Adipocyte (in vitro differentiated cells): ENCODE measurements at regions not wholly inside any gene's neighbourhood (a gene's known extent, or its start where the extent isn't known, plus 50 kb on each side); places are given as distances from the start of the nearest gene placed in this dataset.

Experiments used
- DNase-seq: peaks from one replicate; pipeline ENCODE4 v3.0.0-alpha.2; 2015; ENCODE audit warnings: low read depth
- H3K27me3 ChIP-seq: replicated peaks from 2 replicates; pipeline ENCODE4 v1.7.0; 2013; ENCODE audit warnings: mild to moderate bottlenecking, low read length, moderate library complexity; ENCODE audit not compliant: control insufficient read depth, insufficient read depth
- H3K36me3 ChIP-seq: 2 replicates; pipeline ENCODE4 v1.7.0; 2013; ENCODE audit warnings: low read length, mild to moderate bottlenecking, moderate library complexity; ENCODE audit not compliant: control insufficient read depth, insufficient read depth, severe bottlenecking
- H3K4me1 ChIP-seq: 2 replicates; pipeline ENCODE4 v1.7.0; 2013; ENCODE audit warnings: mild to moderate bottlenecking, low read length, moderate library complexity; ENCODE audit not compliant: control insufficient read depth, insufficient read depth
- H3K4me3 ChIP-seq: 2 replicates; pipeline ENCODE4 v1.7.0; 2013; ENCODE audit warnings: mild to moderate bottlenecking, low read length, moderate library complexity
- H3K9ac ChIP-seq: 2 replicates; pipeline ENCODE4 v1.7.0; 2013; ENCODE audit warnings: mild to moderate bottlenecking, low read length, moderate library complexity
- H3K9me3 ChIP-seq: 2 replicates; pipeline ENCODE4 v1.7.0; 2013; ENCODE audit warnings: mild to moderate bottlenecking, low read length, moderate library complexity; ENCODE audit not compliant: control insufficient read depth

DNA sequence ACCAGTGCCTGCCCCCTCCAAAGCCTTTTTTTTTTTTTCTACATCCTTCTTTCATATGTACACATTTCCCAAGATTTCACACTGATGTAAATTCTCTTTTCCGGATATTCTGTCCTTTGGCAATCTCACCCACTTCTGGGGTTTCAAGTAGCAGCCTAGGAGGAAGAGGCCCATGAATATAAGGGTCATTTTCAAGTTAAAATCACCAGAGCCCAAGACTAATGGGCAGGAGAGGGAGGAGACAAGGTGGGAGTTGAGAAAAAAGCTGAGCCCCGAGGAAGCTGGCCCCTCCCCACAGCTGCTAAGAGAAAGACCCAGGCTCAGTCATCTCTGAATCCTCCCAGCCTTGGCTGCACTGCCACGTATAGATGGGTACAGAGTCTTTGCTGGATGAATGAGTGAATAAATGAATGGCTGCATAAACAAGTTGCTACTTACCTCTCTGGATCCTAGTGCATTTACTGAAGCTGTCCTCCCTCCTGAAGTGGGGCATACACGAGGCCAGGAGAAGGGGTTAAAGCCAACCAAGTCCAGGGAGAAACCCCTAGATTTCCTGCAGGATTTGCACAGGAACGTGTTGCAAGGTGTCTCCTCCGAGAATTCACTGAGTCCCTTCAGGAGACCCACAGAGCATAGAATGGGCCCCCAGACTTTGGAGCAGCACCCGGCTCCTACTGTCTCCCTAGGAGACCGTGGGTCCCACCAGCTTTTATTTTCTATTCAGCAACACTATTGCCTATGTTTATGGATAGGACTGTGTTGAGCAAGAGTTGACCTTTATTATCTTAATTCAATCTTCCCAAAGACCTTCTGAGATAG, 100.8 kb upstream of the LIPC start:
- H3K36me3 ChIP-seq = no peaks in the 10 kb centered on the region
- peak overlapping the region; percentile 68 for H3K4me3 ChIP-seq
- peaks cover 7% of the 10 kb centered on the region for H3K9me3 ChIP-seq
- peaks cover 36% of the 10 kb centered on the region for H3K4me1 ChIP-seq
- DNase-seq = peak; percentile 14
- H3K27me3 ChIP-seq = no peaks in the 10 kb centered on the region
- H3K9ac ChIP-seq = peak overlapping the region; percentile 59

DNA sequence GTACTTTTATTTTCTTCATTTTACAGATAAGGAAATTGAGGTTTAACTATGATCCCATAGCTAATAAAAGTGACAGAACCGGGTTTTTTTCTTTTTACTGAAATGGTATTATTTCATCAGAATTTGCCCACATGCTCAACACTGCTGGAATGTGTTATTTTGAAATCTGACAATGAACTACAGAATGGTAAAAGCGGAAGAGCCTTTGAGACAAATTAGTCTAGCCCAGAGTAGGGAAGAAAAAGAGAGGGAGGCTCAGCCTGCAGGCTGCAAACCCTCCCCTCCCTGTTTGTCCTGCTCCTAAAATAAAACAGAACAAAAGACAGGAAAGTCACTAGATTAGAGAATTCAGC, 100.3 kb upstream of the LIPC start:
- peak; percentile 76 for DNase-seq
- Histone ChIP-seq H3K36me3 (no peaks in the 10 kb centered on the region), H3K9ac (peak overlapping the region; percentile 59), H3K4me3 (peak overlapping the region; percentile 68), H3K27me3 (no peaks in the 10 kb centered on the region), H3K9me3 (peaks cover 7% of the 10 kb centered on the region), H3K4me1 (peaks cover 36% of the 10 kb centered on the region)

DNA sequence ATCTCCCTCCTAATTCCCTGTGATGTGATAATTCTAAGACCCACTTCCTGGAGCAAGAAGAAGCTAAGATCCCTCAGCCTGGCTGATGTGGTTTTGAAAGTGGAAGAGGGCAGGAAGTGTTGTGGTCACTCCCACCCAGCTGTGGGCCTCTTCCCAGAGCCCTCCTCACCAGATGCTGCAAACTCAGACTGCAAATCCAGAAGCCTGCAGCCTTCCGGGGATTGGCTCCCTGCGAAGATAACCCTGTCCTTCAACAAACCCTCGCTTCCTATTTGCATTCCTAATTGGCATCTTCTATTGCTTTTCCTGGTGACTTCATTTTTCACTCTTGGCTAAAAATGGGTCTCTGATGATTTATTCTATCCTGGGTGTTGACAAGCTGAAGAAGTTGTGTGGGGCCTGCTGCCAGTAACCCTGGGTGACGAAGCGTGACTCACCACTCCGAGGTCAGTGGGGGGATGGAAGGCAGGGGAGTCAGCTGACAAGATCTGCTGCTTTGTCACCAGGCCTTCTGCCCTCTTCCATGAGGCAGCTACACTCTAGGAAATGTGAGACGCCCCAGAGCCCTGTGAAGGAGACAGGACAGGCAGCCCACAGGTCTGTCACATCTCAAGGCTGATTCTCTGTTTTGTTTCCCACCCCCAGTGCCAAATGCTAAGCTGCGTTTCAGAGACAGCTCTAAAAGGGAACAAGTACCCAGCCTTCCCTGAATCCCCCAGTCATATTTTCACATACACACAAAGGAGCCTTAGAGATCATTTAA, 99.7 kb upstream of the LIPC start:
- DNase-seq = peak; percentile 95
- peak overlapping the region; percentile 68 for H3K4me3 ChIP-seq

DNA sequence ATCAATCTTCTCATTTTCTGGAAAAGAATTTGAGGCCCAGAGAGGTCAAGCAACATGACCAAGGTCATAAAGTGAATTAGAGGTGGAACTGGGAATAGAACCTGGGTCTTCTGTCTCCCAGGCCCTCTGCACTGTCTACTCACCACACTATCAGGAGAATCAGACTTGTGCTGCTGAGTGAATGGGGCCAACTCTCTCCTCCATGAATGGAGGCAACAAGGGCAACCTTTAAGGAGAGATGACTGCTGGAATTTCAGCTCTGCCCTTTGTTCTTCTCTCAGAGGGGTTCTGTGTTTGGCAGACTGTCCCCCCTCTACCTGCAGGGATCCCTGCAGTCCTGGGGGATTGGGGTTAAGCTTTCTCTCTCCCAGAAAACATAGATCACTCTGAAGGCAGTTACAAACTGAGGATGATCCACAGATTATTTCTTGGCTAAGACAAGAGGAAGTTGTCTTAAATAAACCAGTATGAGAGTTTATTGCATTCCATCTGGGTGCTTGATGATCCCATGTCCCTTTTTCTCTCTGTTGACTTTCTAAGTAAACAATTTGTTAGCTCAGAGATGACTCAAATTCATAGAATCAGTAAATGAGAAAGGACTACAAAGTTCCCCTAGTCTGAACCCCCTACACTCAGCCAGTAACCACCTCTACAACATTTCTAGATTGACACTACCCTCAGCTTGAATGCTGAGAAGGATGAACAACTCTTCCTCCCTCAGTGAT, 99.0 kb upstream of the LIPC start:
- peaks cover 36% of the 10 kb centered on the region for H3K4me1 ChIP-seq
- peaks cover 7% of the 10 kb centered on the region for H3K9me3 ChIP-seq
- H3K4me3 ChIP-seq = peak overlapping the region; percentile 3
- peak; percentile 43 for DNase-seq
- no peaks in the 10 kb centered on the region for H3K36me3 ChIP-seq
- peak overlapping the region; percentile 65 for H3K9ac ChIP-seq
- H3K27me3 ChIP-seq = no peaks in the 10 kb centered on the region

More for the DNA sequence above, 99.7 kb upstream of the LIPC start:
- Histone ChIP-seq H3K36me3 (no peaks in the 10 kb centered on the region), H3K9me3 (peaks cover 7% of the 10 kb centered on the region), H3K4me1 (peaks cover 36% of the 10 kb centered on the region), H3K27me3 (no peaks in the 10 kb centered on the region), H3K9ac (peak overlapping the region; percentile 65)

DNA sequence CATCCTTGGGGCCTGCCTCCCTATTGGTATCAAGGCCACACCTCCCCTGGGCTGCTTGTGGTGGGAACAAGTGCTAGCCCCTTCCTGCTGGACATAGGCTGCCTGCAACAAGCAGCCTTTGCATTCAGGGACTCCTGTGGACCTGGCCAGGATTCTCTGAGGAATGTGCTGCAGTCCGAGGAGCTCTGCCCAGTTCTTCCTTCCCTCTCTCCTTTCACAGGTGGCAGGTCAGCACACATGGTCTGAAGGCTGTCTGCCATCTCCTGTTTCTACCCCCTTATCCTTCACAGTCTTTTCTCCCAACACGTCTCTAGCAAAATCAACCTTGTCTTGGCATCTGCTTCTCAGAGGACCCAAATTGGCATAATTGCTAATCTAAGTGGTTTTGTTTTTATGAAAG, 97.0 kb upstream of the LIPC start:
- no peak overlapping the region for H3K9ac ChIP-seq
- H3K27me3 ChIP-seq = no peaks in the 10 kb centered on the region
- peaks cover 7% of the 10 kb centered on the region for H3K9me3 ChIP-seq
- H3K36me3 ChIP-seq = no peaks in the 10 kb centered on the region
- peaks cover 35% of the 10 kb centered on the region for H3K4me1 ChIP-seq
- H3K4me3 ChIP-seq = no peak overlapping the region
- no peak for DNase-seq

DNA sequence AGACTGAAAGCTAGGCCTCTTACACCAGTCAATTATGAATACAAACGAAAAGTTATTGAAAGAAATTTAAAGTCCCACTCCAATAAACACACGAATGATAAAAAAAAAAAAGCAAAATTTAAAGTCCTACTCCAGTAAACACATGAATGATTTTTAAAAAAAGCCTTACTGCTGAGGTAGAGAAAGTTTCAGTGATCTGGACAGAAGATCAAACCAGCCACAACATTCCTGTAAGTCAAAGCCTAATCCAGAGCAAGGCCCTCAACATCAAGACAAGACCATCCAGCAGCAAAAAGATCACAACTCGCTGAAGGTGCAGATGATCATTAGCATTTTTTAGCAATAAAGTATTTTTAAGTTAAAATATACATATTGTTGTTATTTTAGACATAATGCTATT, 95.6 kb upstream of the LIPC start:
- Histone ChIP-seq H3K9ac (no peak overlapping the region), H3K9me3 (peaks cover 7% of the 10 kb centered on the region), H3K36me3 (no peaks in the 10 kb centered on the region), H3K4me1 (peaks cover 22% of the 10 kb centered on the region), H3K27me3 (no peaks in the 10 kb centered on the region), H3K4me3 (no peak overlapping the region)
- no peak for DNase-seq

DNA sequence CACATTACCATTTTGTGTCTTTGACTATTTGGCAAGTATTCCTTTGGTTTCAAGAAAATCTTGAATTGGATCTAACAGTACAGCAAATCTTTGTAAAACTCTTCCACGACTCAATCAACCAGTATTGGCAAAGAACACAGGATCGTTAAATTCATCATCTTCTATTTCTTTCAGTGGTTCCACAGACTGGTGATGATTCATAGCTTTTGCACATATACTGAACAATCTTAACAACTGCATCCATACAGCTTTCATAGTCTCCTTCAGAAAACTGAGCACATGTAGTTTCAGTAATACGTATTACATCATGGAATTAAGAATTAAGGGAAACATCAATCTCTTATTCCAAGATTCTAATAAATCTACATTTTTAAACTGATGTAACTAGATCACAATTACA, 91.6 kb upstream of the LIPC start:
- no peaks in the 10 kb centered on the region for H3K36me3 ChIP-seq
- DNase-seq = peak; percentile 10
- H3K9me3 ChIP-seq = no peaks in the 10 kb centered on the region
- no peak overlapping the region for H3K4me3 ChIP-seq
- no peaks in the 10 kb centered on the region for H3K4me1 ChIP-seq
- no peaks in the 10 kb centered on the region for H3K27me3 ChIP-seq
- H3K9ac ChIP-seq = no peak overlapping the region

DNA sequence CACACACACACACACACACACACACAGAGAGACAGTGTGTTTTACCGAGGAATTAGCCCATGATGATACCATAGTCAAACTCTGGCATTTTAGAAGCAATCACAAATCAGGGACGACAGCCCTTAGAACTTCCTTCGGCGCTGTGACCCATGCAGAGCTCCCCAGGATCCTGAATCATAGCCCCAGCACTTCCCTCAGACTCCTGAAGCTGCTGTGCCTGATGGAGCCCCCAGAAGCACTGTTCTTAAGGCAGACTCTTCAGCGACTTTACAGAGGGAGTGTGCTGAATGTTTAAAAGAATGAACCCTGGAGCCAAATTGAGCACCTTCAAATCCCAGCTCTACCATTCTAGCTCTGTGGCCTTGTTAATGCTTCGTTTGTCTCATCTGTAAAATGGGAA, 89.3 kb upstream of the LIPC start:
- no peak for DNase-seq
- Histone ChIP-seq H3K36me3 (no peaks in the 10 kb centered on the region), H3K9ac (no peak overlapping the region)

DNA sequence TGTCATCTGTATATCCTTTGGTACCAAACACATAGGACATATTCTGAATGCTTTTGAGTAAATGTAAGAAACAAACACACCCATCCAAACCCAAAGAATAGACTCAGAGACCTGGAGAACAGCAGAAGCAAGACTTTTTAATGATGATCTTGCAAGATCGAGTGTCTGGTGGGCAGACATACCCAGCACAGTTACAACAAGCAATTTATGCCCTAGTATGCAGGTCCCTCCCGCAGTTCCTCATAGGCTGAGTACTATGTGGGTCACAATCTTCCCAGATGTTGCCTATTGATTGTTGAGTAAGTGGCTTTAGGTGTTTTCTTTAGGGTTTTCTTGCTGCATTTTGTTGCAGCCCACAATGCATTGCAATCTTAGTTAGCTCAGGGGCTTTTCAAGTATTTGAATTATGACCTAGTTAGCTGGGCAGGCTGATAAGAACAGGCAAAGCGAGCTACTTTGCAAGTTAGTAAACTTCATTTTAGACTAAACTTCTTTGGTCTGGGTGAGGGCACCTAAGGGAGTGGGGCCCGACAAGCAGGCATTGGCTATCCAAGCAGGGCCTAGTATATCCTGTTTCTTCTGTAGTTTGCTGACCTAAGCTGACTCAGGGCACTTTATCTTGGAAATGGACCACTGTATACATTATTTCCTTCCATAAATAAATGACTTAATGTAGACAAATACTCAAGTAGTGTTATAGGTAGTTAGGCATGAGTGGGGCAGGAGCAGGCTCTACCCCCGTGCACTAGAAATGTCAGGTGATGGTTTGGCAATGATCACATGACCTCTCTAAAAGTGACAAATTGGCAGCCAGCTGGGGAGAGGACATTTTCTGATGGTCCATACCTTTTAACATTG, 87.3 kb upstream of the LIPC start:
- no peak overlapping the region for H3K4me3 ChIP-seq
- no peak for DNase-seq
- no peaks in the 10 kb centered on the region for H3K27me3 ChIP-seq
- H3K36me3 ChIP-seq = no peaks in the 10 kb centered on the region
- no peak overlapping the region for H3K9ac ChIP-seq
- no peaks in the 10 kb centered on the region for H3K4me1 ChIP-seq
- H3K9me3 ChIP-seq = no peaks in the 10 kb centered on the region

More for the DNA sequence above, 89.3 kb upstream of the LIPC start:
- Histone ChIP-seq H3K4me3 (no peak overlapping the region), H3K4me1 (no peaks in the 10 kb centered on the region), H3K9me3 (no peaks in the 10 kb centered on the region), H3K27me3 (no peaks in the 10 kb centered on the region)

DNA sequence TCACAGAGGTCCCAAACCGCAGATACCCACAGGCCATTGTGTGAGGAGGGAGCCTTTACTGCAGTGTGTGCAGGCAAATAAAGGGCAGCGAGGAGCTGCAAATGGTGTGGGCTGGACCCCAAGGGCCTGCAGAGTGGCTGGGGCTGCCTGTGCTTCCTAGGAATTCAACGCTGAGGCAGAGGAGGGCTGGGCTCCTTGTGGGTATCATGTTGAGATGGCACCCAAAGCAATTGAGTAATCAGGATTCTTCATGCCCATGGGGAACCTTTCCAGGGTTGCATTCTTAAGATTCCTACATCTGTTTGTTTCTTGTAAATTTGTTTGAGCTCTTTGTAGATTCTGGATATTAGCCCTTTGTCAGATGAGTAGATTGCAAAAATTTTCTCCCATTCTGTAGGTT, 85.4 kb upstream of the LIPC start:
- H3K4me3 ChIP-seq = no peak overlapping the region
- peak; percentile 77 for DNase-seq

More for the DNA sequence above, 85.4 kb upstream of the LIPC start:
- Histone ChIP-seq H3K9ac (no peak overlapping the region), H3K4me1 (no peaks in the 10 kb centered on the region), H3K36me3 (no peaks in the 10 kb centered on the region), H3K9me3 (no peaks in the 10 kb centered on the region), H3K27me3 (peaks cover 5% of the 10 kb centered on the region)
